DOHH2 (cell line): ENCODE measurements at regions not wholly inside any gene's neighbourhood (a gene's known extent, or its start where the extent isn't known, plus 50 kb on each side); places are given as distances from the start of the nearest gene placed in this dataset.

Experiments used
- H3F3A ChIP-seq: fragments of 200-600 bp; sonication (generic), shearing (Covaris generic); 2 replicates; pipeline ENCODE4 v1.6.0; 2016; ENCODE audit warnings: antibody characterized with exemption, mild to moderate bottlenecking; ENCODE audit not compliant: control insufficient read depth, insufficient read depth
- H3K27ac ChIP-seq: fragments of 200-600 bp; sonication (generic); 2 replicates; pipeline ENCODE4 v1.5.1; 2014; ENCODE audit warnings: low read depth, mild to moderate bottlenecking, low read length, moderate library complexity
- H3K27me3 ChIP-seq: fragments of 200-600 bp; sonication (generic); 2 replicates; pipeline ENCODE4 v1.6.1; 2014; ENCODE audit warnings: mild to moderate bottlenecking, low read length, mixed read lengths; ENCODE audit not compliant: control insufficient read depth
- H3K36me3 ChIP-seq: fragments of 200-600 bp; sonication (generic); 2 replicates; pipeline ENCODE4 v1.6.1; 2014; ENCODE audit warnings: mild to moderate bottlenecking, low read length, moderate library complexity, mixed read lengths; ENCODE audit not compliant: control insufficient read depth
- H3K4me1 ChIP-seq: fragments of 200-600 bp; sonication (generic); 2 replicates; pipeline ENCODE4 v1.6.1; 2014; ENCODE audit warnings: mild to moderate bottlenecking, low read length, mixed read lengths; ENCODE audit not compliant: control insufficient read depth
- H3K4me2 ChIP-seq: fragments of 200-600 bp; sonication (generic); 2 replicates; pipeline ENCODE4 v1.6.0; 2014; ENCODE audit warnings: mild to moderate bottlenecking, low read length, moderate library complexity
- H3K4me3 ChIP-seq: fragments of 200-600 bp; sonication (generic); 2 replicates; pipeline ENCODE4 v1.5.1; 2014; ENCODE audit warnings: mild to moderate bottlenecking, low read length, mixed read lengths
- H3K79me2 ChIP-seq: fragments of 200-600 bp; sonication (generic); 2 replicates; pipeline ENCODE4 v1.6.1; 2014; ENCODE audit warnings: mild to moderate bottlenecking, low read length, mixed read lengths; ENCODE audit not compliant: control insufficient read depth
- H3K9me2 ChIP-seq: fragments of 200-600 bp; sonication (generic); replicated peaks from 2 replicates; pipeline ENCODE4 v1.6.1; 2014; ENCODE audit warnings: mild to moderate bottlenecking, low read length, mixed read lengths; ENCODE audit not compliant: control insufficient read depth
- H3K9me3 ChIP-seq: fragments of 200-600 bp; sonication (generic); 2 replicates; pipeline ENCODE4 v1.6.1; 2014; ENCODE audit warnings: antibody characterized with exemption, low read length, mixed read lengths; ENCODE audit not compliant: control insufficient read depth, insufficient read depth
- H4K20me1 ChIP-seq: fragments of 200-600 bp; sonication (generic); 2 replicates; pipeline ENCODE4 v1.6.0; 2014; ENCODE audit warnings: low read depth, mild to moderate bottlenecking, antibody characterized with exemption, low read length, moderate library complexity; ENCODE audit not compliant: control insufficient read depth, insufficient read depth
- CTCF ChIP-seq: fragments of 200-600 bp; sonication (generic); IDR thresholded peaks from one replicate; pipeline ENCODE4 v1.5.1; 2014; ENCODE audit warnings: antibody characterized with exemption, mild to moderate bottlenecking, low read depth, low read length; ENCODE audit not compliant: poor library complexity, severe bottlenecking
- EZH2phosphoT487 ChIP-seq: fragments of 200-600 bp; sonication (generic); IDR thresholded peaks from 2 replicates; pipeline ENCODE4 v1.6.1; 2017; ENCODE audit warnings: borderline replicate concordance, mild to moderate bottlenecking, antibody characterized with exemption, low read length, moderate library complexity, mixed read lengths

GRCh38 chr1:188058801-188059200 lies 1230.1 kb downstream of the PLA2G4A start:
- no peaks in the 10 kb centered on the region for H3K4me1 ChIP-seq
- no peaks in the 10 kb centered on the region for H3K36me3 ChIP-seq
- H3F3A ChIP-seq, result no peaks in the 10 kb centered on the region
- no peak overlapping the region for H3K4me3 ChIP-seq
- no peak overlapping the region for H3K4me2 ChIP-seq
- H3K79me2 ChIP-seq, result no peaks in the 10 kb centered on the region
- TF ChIP-seq EZH2phosphoT487, result no peak
- TF ChIP-seq CTCF, result no peak
- H4K20me1 ChIP-seq, result no peaks in the 10 kb centered on the region
- no peaks in the 10 kb centered on the region for H3K27me3 ChIP-seq
- no peaks in the 10 kb centered on the region for H3K9me2 ChIP-seq
- H3K27ac ChIP-seq, result no peak overlapping the region
- H3K9me3 ChIP-seq, result no peaks in the 10 kb centered on the region

GRCh38 chr1:188061881-188062280 lies 1233.1 kb downstream of the PLA2G4A start:
- Histone ChIP-seq H3K36me3 (no peaks in the 10 kb centered on the region), H3K4me2 (no peak overlapping the region), H3K79me2 (no peaks in the 10 kb centered on the region), H3K9me3 (no peaks in the 10 kb centered on the region), H3K4me3 (no peak overlapping the region), H4K20me1 (no peaks in the 10 kb centered on the region), H3K4me1 (no peaks in the 10 kb centered on the region), H3K27me3 (no peaks in the 10 kb centered on the region), H3K27ac (no peak overlapping the region), H3F3A (no peaks in the 10 kb centered on the region), H3K9me2 (no peaks in the 10 kb centered on the region)
- TF ChIP-seq EZH2phosphoT487 (no peak), CTCF (no peak)

GRCh38 chr1:188062456-188062855 lies 1233.7 kb downstream of the PLA2G4A start:
- H3K27ac ChIP-seq, result no peak overlapping the region
- H3K79me2 ChIP-seq, result no peaks in the 10 kb centered on the region
- H4K20me1 ChIP-seq, result no peaks in the 10 kb centered on the region
- TF ChIP-seq CTCF, result no peak
- TF ChIP-seq EZH2phosphoT487, result no peak
- no peaks in the 10 kb centered on the region for H3K27me3 ChIP-seq
- no peak overlapping the region for H3K4me3 ChIP-seq
- no peaks in the 10 kb centered on the region for H3K4me1 ChIP-seq
- H3K9me2 ChIP-seq, result no peaks in the 10 kb centered on the region
- no peaks in the 10 kb centered on the region for H3K36me3 ChIP-seq
- H3F3A ChIP-seq, result no peaks in the 10 kb centered on the region
- H3K9me3 ChIP-seq, result no peaks in the 10 kb centered on the region
- H3K4me2 ChIP-seq, result no peak overlapping the region

- no peaks in the 10 kb centered on the region for H3K27me3 ChIP-seq
- no peak overlapping the region for H3K4me2 ChIP-seq
- no peak overlapping the region for H3K27ac ChIP-seq
- H3K36me3 ChIP-seq, result no peaks in the 10 kb centered on the region
- H4K20me1 ChIP-seq, result no peaks in the 10 kb centered on the region
- no peaks in the 10 kb centered on the region for H3K4me1 ChIP-seq
- H3K9me2 ChIP-seq, result no peaks in the 10 kb centered on the region
- TF ChIP-seq CTCF (no peak), EZH2phosphoT487 (no peak)
- no peaks in the 10 kb centered on the region for H3K79me2 ChIP-seq
- H3K9me3 ChIP-seq, result no peaks in the 10 kb centered on the region; the same call in 1 of the 2 replicates
- no peaks in the 10 kb centered on the region for H3F3A ChIP-seq
- no peak overlapping the region for H3K4me3 ChIP-seq
Measured at GRCh38 chr1:188065917-188066316, 1237.2 kb downstream of the PLA2G4A start.
